ENCODE measurements at regions not wholly inside any gene's neighbourhood (a gene's known extent, or its start where the extent isn't known, plus 50 kb on each side); places are given as distances from the start of the nearest gene placed in this dataset.

DNA sequence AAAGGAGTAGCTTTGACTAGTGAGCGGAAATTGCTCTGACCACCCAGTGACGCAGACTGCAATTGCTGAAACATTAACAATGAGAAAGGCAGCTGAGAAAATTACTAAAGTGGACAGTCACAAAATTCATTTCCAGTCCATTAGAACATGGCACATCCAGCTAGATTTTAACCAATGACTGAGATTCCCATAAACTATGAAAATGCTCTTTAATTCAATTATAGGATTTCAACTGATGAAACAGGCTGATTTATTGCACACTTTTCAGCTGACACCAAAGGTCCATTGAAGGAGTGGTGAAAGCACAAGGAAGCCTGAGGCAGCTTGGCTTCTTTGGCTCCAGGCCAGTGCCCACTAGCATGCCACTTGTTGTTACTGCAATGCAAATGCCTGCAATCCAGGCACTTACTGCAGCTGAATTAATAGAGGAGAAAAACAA is 933.4 kb downstream of the SLITRK6 start:
- Histone ChIP-seq H3K9me3 (no peaks in the 10 kb centered on the region), H3K4me1 (peaks cover 0 to 15% of the 10 kb centered on the region in 2 donors), H3K27ac (no peak overlapping the region), H3K36me3 (no peaks in the 10 kb centered on the region), H3K27me3 (no peaks in the 10 kb centered on the region), H3K4me3 (replicated peaks in 1 of 3) (no peak overlapping the region)
- peak; percentile 65 to 70 for DNase-seq
- 90 to 93% methylated on average over 2 of the region's 2 CpGs for WGBS, 2 donors
- no peak for TF ChIP-seq POLR2A (IDR thresholded peaks at IDR 0.05)
- TF ChIP-seq, protein P1, sequence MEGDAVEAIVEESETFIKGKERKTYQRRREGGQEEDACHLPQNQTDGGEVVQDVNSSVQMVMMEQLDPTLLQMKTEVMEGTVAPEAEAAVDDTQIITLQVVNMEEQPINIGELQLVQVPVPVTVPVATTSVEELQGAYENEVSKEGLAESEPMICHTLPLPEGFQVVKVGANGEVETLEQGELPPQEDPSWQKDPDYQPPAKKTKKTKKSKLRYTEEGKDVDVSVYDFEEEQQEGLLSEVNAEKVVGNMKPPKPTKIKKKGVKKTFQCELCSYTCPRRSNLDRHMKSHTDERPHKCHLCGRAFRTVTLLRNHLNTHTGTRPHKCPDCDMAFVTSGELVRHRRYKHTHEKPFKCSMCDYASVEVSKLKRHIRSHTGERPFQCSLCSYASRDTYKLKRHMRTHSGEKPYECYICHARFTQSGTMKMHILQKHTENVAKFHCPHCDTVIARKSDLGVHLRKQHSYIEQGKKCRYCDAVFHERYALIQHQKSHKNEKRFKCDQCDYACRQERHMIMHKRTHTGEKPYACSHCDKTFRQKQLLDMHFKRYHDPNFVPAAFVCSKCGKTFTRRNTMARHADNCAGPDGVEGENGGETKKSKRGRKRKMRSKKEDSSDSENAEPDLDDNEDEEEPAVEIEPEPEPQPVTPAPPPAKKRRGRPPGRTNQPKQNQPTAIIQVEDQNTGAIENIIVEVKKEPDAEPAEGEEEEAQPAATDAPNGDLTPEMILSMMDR (IDR thresholded peaks at IDR 0.05): no peak
- intact Hi-C loops (cut with DNase I): no loop called here

DNA sequence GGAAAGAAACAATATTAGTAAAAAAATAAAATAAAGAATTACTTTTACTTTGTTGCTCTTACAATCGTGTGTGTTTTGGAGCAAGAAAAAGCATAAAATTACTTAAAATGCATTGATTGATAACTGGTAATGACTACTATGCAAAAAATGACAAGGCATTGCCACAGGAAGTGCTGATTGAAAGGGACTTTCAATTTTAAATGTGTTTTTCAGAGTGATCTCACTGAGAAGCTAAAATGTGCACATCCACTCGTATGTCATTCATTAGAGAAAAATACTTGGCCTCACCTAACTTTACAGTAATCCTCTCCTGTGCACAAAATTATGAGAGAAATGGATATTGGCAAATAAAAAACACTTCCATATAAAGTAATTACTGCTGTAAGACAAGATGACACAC is 934.9 kb downstream of the SLITRK6 start:
- Histone ChIP-seq H3K36me3 (no peaks in the 10 kb centered on the region), H3K4me1 (peaks cover 0 to 15% of the 10 kb centered on the region in 2 donors), H3K9me3 (no peaks in the 10 kb centered on the region), H3K27ac (no peak overlapping the region), H3K27me3 (no peaks in the 10 kb centered on the region), H3K4me3 (replicated peaks in 1 of 3) (no peak overlapping the region)
- TF ChIP-seq, protein P1 (IDR thresholded peaks at IDR 0.05): no peak
- no peak for TF ChIP-seq POLR2A (IDR thresholded peaks at IDR 0.05)
- intact Hi-C loops (cut with DNase I): no loop called here
- WGBS, 2 donors: 85 to 89% methylated on average over 2 of the region's 2 CpGs
- DNase-seq: no peak

DNA sequence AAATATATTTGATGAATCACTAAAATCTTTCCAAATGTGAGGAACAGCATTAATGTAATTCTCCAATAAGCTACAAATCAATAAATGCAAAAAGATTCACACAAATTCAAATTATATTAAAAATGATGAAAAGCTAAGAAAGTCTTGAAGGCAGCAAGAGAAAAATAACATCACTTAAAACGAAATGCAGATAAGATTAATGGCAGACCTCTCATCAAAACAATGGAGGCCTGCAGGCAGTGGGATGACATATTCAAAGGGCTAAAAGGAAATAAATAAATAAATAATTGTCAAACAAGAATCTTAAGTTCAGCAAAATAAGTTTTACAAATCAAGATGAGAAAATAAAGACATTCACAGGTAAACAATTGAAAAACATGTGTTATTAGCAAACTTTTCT is 952.1 kb downstream of the SLITRK6 start:
- Histone ChIP-seq H3K4me3 (replicated peaks in 1 of 3) (no peak overlapping the region), H3K36me3 (no peaks in the 10 kb centered on the region), H3K4me1 (no peaks in the 10 kb centered on the region), H3K9me3 (no peaks in the 10 kb centered on the region), H3K27ac (no peak overlapping the region), H3K27me3 (no peaks in the 10 kb centered on the region)
- no peak for DNase-seq
- intact Hi-C loops (cut with DNase I): no loop called here
- TF ChIP-seq POLR2A (IDR thresholded peaks at IDR 0.05): no peak
- TF ChIP-seq, protein P1 (IDR thresholded peaks at IDR 0.05): no peak
- 77 to 84% methylated on average over 1 of the region's 1 CpG for WGBS, 2 donors

- no peak overlapping the region for H3K27ac ChIP-seq
- TF ChIP-seq, protein P1 (IDR thresholded peaks at IDR 0.05): no peak
- TF ChIP-seq POLR2A (IDR thresholded peaks at IDR 0.05): no peak
- 51 to 69% methylated on average over 4 of the region's 4 CpGs for WGBS, 2 donors
- no peak overlapping the region for H3K4me3 ChIP-seq (replicated peaks in 1 of 3)
- intact Hi-C loops (cut with DNase I): no loop called here
- DNase-seq: no peak
- no peaks in the 10 kb centered on the region for H3K4me1 ChIP-seq
- no peaks in the 10 kb centered on the region for H3K27me3 ChIP-seq
- H3K36me3 ChIP-seq: no peaks in the 10 kb centered on the region
- H3K9me3 ChIP-seq: no peaks in the 10 kb centered on the region
Observed at GRCh38 chr13:84845907-84846619, 953.2 kb downstream of the SLITRK6 start.

DNA sequence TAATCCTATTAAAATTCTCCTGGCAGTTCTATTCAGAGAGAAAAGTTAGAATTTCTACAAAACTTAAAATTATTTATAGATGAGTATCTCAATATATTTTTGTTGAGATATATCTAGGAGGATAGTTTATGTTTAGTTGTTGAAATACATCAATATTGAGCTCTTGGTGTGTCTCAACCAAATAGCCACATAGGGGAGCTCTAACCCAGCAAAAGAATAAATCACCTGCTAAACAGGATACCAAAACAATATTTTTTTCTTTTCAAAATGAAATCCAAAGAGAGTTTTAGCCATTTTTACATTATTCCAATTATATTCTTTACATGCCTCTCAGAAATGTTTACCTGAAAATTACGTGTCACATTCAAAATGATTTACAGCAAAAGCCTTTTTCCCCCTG is 954.7 kb downstream of the SLITRK6 start:
- intact Hi-C loops (cut with DNase I): no loop called here
- Histone ChIP-seq H3K27me3 (no peaks in the 10 kb centered on the region), H3K4me3 (replicated peaks in 1 of 3) (no peak overlapping the region), H3K27ac (no peak overlapping the region), H3K9me3 (no peaks in the 10 kb centered on the region), H3K36me3 (no peaks in the 10 kb centered on the region), H3K4me1 (no peaks in the 10 kb centered on the region)
- DNase-seq: no peak
- 32 to 43% methylated on average over 1 of the region's 1 CpG for WGBS, 2 donors
- no peak for TF ChIP-seq POLR2A (IDR thresholded peaks at IDR 0.05)
- TF ChIP-seq, protein P1 (IDR thresholded peaks at IDR 0.05): peak in 2 of 6 experiments; percentile 13 to 35
